Ascending aorta (tissue), 2 donors: ENCODE measurements at regions not wholly inside any gene's neighbourhood (a gene's known extent, or its start where the extent isn't known, plus 50 kb on each side); places are given as distances from the start of the nearest gene placed in this dataset.

Experiments
- DNase-seq, 2 donors: peaks; one replicate each; pipeline ENCODE4 v3.0.0-alpha.2; 2019; ENCODE audit warnings: low spot score in 2 of 2
- H3K27ac ChIP-seq, 2 donors: fragments of 200-600 bp; sonication (generic); one replicate each; pipeline ENCODE4 v1.5.1; 2016 to 2017; ENCODE audit warnings: mild to moderate bottlenecking in 1 of 2
- H3K27me3 ChIP-seq: fragments of 200-600 bp; sonication (generic); one replicate; pipeline ENCODE4 v1.5.1; 2017
- H3K36me3 ChIP-seq, 2 donors: fragments of 200-600 bp; sonication (generic); one replicate each; pipeline ENCODE4 v1.5.1; 2016
- H3K4me1 ChIP-seq, 2 donors: fragments of 200-600 bp; sonication (generic); one replicate each; pipeline ENCODE4 v1.5.1; 2016 to 2017; ENCODE audit warnings: mild to moderate bottlenecking in 1 of 2
- H3K4me3 ChIP-seq, 2 donors: fragments of 200-600 bp; sonication (generic); one replicate each; pipeline ENCODE4 v1.5.1; 2016 to 2017; ENCODE audit warnings: mild to moderate bottlenecking in 1 of 2
- H3K9me3 ChIP-seq, 2 donors: fragments of 200-600 bp; sonication (generic); one replicate each; pipeline ENCODE4 v1.5.1; 2016
- CTCF ChIP-seq, 3 experiments: fragments of 200-600 bp in 2 of 3; fragments of 450-650 bp in 1 of 3; sonication (generic) in 2 of 3; IDR thresholded peaks; one replicate each; pipeline ENCODE4 v1.5.1; 2016 to 2019; ENCODE audit warnings: antibody characterized with exemption in 3 of 3, mild to moderate bottlenecking in 1 of 3, moderate library complexity in 1 of 3
- intact Hi-C: fragments of 100-400 bp; cut with DNase I; formaldehyde crosslinking; loops from one replicate; pipeline ENCODE4 v1.15.1; 2023

- no peak for DNase-seq
- intact Hi-C loops, result no loop called here
- no peaks in the 10 kb centered on the region for H3K36me3 ChIP-seq
These were observed 1043.1 kb downstream of the ADGRL2 start for GRCh38 chr1:82843876-82844275.

GRCh38 chr1:82840192-82840591 is 1039.5 kb downstream of the ADGRL2 start:
- Histone ChIP-seq H3K4me3 (no peak overlapping the region), H3K9me3 (no peaks in the 10 kb centered on the region), H3K27me3 (no peaks in the 10 kb centered on the region), H3K27ac (no peak overlapping the region), H3K36me3 (no peaks in the 10 kb centered on the region), H3K4me1 (no peaks in the 10 kb centered on the region)
- DNase-seq, result no peak
- intact Hi-C loops, result no loop called here
- TF ChIP-seq CTCF (IDR thresholded peaks at IDR 0.05), result no peak

More at GRCh38 chr1:82843876-82844275, 1043.1 kb downstream of the ADGRL2 start:
- H3K27me3 ChIP-seq, result no peaks in the 10 kb centered on the region
- no peaks in the 10 kb centered on the region for H3K9me3 ChIP-seq
- H3K4me3 ChIP-seq, result no peak overlapping the region
- no peaks in the 10 kb centered on the region for H3K4me1 ChIP-seq
- TF ChIP-seq CTCF (IDR thresholded peaks at IDR 0.05), result no peak
- H3K27ac ChIP-seq, result no peak overlapping the region

- DNase-seq, result no peak
- no peaks in the 10 kb centered on the region for H3K4me1 ChIP-seq
- no peaks in the 10 kb centered on the region for H3K9me3 ChIP-seq
- no peak for TF ChIP-seq CTCF (IDR thresholded peaks at IDR 0.05)
- H3K27me3 ChIP-seq, result no peaks in the 10 kb centered on the region
- H3K36me3 ChIP-seq, result no peaks in the 10 kb centered on the region
- no peak overlapping the region for H3K4me3 ChIP-seq
- H3K27ac ChIP-seq, result no peak overlapping the region
- intact Hi-C loops, result no loop called here
These were observed 1037.2 kb downstream of the ADGRL2 start for GRCh38 chr1:82837766-82838465.

- DNase-seq, result no peak
- no peaks in the 10 kb centered on the region for H3K9me3 ChIP-seq
- H3K4me3 ChIP-seq, result no peak overlapping the region
- H3K36me3 ChIP-seq, result no peaks in the 10 kb centered on the region
- TF ChIP-seq CTCF (IDR thresholded peaks at IDR 0.05), result no peak
- no peaks in the 10 kb centered on the region for H3K27me3 ChIP-seq
- intact Hi-C loops, result no loop called here
- H3K27ac ChIP-seq, result no peak overlapping the region
- H3K4me1 ChIP-seq, result no peaks in the 10 kb centered on the region
These were observed 1036.4 kb downstream of the ADGRL2 start for GRCh38 chr1:82836973-82837680.

GRCh38 chr1:82836213-82836972 is 1035.7 kb downstream of the ADGRL2 start:
- no peaks in the 10 kb centered on the region for H3K9me3 ChIP-seq
- DNase-seq, result no peak
- H3K4me3 ChIP-seq, result no peak overlapping the region
- no peak for TF ChIP-seq CTCF (IDR thresholded peaks at IDR 0.05)
- intact Hi-C loops, result no loop called here
- no peaks in the 10 kb centered on the region for H3K4me1 ChIP-seq
- no peaks in the 10 kb centered on the region for H3K27me3 ChIP-seq
- no peaks in the 10 kb centered on the region for H3K36me3 ChIP-seq
- H3K27ac ChIP-seq, result no peak overlapping the region
